ENCODE measurements at regions not wholly inside any gene's neighbourhood (a gene's known extent, or its start where the extent isn't known, plus 50 kb on each side); places are given as distances from the start of the nearest gene placed in this dataset.

DNA sequence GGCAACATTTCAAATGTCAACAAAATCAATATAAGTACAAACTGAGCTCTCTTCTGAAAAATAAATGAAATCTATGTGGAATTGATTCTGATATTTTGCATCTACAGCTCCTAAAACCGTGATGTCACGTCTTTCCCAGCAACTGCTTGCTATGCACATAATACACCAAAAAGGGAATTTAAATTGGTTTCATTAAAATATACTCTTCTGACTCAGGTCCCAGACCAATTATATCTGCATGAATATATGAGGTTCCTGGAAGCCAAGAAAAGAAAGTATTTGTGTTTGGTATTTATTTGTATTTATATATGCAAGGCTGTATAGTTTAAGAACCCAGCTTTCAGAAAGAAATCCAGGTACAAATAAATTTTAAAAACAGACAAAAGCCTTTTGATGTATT lies 1282.5 kb downstream of the SUCLG1 start:
- TF ChIP-seq, protein P1, sequence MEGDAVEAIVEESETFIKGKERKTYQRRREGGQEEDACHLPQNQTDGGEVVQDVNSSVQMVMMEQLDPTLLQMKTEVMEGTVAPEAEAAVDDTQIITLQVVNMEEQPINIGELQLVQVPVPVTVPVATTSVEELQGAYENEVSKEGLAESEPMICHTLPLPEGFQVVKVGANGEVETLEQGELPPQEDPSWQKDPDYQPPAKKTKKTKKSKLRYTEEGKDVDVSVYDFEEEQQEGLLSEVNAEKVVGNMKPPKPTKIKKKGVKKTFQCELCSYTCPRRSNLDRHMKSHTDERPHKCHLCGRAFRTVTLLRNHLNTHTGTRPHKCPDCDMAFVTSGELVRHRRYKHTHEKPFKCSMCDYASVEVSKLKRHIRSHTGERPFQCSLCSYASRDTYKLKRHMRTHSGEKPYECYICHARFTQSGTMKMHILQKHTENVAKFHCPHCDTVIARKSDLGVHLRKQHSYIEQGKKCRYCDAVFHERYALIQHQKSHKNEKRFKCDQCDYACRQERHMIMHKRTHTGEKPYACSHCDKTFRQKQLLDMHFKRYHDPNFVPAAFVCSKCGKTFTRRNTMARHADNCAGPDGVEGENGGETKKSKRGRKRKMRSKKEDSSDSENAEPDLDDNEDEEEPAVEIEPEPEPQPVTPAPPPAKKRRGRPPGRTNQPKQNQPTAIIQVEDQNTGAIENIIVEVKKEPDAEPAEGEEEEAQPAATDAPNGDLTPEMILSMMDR (IDR thresholded peaks at IDR 0.05; ENCODE audit: extremely low read depth, insufficient read depth, missing control alignments), result no peak
- no peak for DNase-seq (ENCODE audit: low spot score)
- in situ Hi-C loops (cut with MboI; ENCODE audit: low pct_unique_long_range_greater_than_20kb, low sequenced_read_pairs, unreplicated experiment), result no loop called here

DNA sequence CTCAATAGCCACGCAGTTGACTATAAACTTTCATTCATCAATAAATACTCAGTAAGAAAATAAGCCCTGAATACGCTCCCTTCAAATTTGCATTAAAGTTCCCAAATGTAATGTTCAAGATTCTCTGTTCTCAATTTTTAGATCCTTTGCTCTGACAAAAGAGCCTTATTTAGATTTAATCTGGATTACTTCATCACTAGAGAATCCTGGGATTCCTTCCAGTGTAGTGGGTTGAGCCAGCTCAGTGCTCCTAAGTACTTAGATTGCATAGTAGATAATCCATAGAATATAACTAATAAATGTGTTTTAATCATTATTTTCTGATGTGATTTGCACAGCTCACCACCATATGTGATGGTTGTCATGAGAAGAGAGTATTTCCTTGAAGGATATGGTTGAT lies 1286.2 kb downstream of the SUCLG1 start:
- TF ChIP-seq, protein P1 (IDR thresholded peaks at IDR 0.05; ENCODE audit: extremely low read depth, insufficient read depth, missing control alignments), result no peak
- in situ Hi-C loops (cut with MboI; ENCODE audit: low pct_unique_long_range_greater_than_20kb, low sequenced_read_pairs, unreplicated experiment), result no loop called here
- no peak for DNase-seq (ENCODE audit: low spot score)

DNA sequence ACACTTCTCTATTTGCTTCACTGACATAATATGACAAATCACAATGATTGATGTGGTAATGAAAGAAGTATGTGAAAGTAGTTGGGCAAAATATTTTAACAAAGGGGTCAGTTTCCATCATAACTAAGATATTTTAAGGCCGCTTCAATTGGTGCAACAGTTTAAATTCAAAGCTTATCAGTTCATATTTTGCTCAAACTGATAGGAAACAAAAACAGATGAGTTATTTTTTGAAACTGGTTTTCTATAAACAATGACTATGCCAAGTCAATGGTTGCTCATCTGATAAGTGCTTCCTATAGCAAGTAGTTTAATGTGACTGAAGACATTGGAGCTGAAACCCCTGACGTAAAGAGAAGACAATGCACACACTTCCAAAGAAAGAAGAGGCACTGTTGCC lies 1290.7 kb downstream of the SUCLG1 start:
- TF ChIP-seq, protein P1 (IDR thresholded peaks at IDR 0.05; ENCODE audit: extremely low read depth, insufficient read depth, missing control alignments), result no peak
- no peak for DNase-seq (ENCODE audit: low spot score)
- in situ Hi-C loops (cut with MboI; ENCODE audit: low pct_unique_long_range_greater_than_20kb, low sequenced_read_pairs, unreplicated experiment), result no loop called here

DNA sequence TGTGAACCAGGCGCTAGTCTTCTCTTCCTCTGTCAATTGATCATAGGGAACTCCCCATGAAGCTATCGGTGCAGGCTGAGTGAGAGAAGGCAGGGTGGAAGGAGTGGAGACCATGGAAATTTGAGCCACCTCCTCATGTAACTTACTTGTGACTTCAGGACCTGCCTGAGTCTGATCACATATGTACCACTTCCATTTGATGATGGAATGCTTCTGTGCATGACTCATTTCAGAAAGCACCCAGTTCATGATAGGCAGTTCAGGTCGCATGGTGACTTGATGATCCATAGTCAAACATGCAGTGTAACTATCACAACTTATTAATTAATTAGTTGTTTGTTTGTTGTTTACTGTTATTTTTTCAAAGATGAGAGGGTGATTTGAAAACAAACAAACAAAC lies 1296.7 kb downstream of the SUCLG1 start:
- in situ Hi-C loops (cut with MboI; ENCODE audit: low pct_unique_long_range_greater_than_20kb, low sequenced_read_pairs, unreplicated experiment), result no loop called here

DNA sequence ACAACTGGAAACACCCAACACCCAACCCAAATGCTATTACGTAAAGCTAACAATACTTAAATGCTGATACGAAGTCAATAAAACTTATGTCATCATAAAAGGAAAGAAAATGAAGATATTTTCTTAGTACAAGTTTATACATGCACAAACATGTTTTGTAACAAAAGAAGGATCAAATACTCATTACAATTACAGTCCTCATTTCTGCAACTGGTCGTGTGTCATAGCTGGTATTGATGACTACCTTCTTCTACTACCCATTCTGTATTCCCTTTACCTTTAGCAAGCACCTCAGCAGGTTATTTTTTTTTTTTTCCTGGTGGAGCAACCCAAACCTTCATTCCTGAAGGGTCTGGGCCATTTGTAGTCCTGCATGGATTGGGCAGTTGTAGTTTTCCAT lies 1298.5 kb downstream of the SUCLG1 start:
- TF ChIP-seq, protein P1 (IDR thresholded peaks at IDR 0.05; ENCODE audit: extremely low read depth, insufficient read depth, missing control alignments), result no peak
- DNase-seq (ENCODE audit: low spot score), result no peak
- in situ Hi-C loops (cut with MboI; ENCODE audit: low pct_unique_long_range_greater_than_20kb, low sequenced_read_pairs, unreplicated experiment), result no loop called here

More for the DNA sequence above, 1296.7 kb downstream of the SUCLG1 start:
- TF ChIP-seq, protein P1 (IDR thresholded peaks at IDR 0.05; ENCODE audit: extremely low read depth, insufficient read depth, missing control alignments), result no peak
- DNase-seq (ENCODE audit: low spot score), result no peak

DNA sequence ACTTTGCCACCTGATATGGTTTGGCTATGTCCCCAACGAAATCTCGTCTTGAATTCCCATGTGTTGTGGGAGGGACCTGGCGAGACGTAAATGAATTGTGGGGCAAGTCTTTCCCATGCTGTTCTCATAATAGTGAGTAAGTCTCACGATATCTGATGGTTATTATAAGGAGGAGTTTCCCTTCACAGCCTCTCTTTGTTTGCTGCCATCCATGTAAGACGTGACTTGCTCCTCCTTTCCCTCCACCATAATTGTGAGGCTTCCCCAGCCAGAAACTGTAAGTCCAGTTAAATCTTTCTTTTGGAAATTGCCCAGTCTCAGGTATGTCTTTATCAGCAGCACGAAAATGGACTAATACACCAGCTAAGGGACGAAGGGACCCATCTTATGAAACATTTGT lies 1303.3 kb downstream of the SUCLG1 start:
- DNase-seq (ENCODE audit: low spot score), result no peak
- TF ChIP-seq, protein P1 (IDR thresholded peaks at IDR 0.05; ENCODE audit: extremely low read depth, insufficient read depth, missing control alignments), result no peak
- in situ Hi-C loops (cut with MboI; ENCODE audit: low pct_unique_long_range_greater_than_20kb, low sequenced_read_pairs, unreplicated experiment), result no loop called here

DNA sequence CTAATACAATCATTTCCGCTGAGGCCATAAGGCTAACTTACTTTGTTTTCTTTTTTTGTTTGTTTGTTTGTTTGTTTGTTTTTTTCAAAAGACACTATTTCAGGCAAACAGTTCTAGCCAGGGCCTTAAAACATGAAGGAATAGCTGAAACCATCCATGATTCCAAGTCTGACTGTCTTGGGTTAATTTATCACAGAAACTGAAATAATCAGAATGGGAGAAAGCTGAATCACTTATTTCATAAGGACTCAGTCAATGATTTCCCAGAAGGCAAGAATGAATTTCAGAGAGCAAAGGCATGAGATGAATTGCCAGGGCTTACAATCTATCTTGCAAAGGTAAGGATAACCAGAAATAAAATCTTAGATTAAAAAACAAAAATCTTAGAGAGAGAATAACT lies 1315.1 kb downstream of the SUCLG1 start:
- TF ChIP-seq, protein P1 (IDR thresholded peaks at IDR 0.05; ENCODE audit: extremely low read depth, insufficient read depth, missing control alignments), result no peak
- in situ Hi-C loops (cut with MboI; ENCODE audit: low pct_unique_long_range_greater_than_20kb, low sequenced_read_pairs, unreplicated experiment), result no loop called here
- no peak for DNase-seq (ENCODE audit: low spot score)

Measured in GM13977 (cell line).